ENCODE measurements at regions not wholly inside any gene's neighbourhood (a gene's known extent, or its start where the extent isn't known, plus 50 kb on each side); places are given as distances from the start of the nearest gene placed in this dataset.

DNA sequence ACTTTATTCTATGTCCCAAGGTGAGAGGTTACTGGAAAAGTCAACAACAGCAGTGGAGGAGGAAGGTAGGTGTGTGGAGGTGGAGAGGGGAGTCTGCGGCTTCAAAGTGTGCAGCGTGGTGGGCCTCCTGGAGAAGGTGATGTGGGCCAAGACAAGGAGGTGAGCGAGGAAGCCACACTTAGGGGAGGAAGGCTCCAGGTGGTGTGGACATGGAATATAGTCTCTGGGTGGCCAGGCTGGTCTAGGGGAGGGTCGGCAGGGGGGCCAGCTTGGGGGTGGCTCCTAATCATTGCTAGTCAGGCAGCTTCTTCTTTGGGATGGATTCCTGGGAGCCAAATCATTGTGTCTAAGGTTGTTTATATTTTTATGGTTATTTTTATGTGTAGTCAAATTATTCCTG is 111.5 kb upstream of the CDH4 start:
- DNase-seq (ENCODE audit: low spot score): no peak

- DNase-seq (ENCODE audit: low spot score): no peak
Measured at GRCh38 chr20:61146023-61146422, 106.0 kb upstream of the CDH4 start.

DNA sequence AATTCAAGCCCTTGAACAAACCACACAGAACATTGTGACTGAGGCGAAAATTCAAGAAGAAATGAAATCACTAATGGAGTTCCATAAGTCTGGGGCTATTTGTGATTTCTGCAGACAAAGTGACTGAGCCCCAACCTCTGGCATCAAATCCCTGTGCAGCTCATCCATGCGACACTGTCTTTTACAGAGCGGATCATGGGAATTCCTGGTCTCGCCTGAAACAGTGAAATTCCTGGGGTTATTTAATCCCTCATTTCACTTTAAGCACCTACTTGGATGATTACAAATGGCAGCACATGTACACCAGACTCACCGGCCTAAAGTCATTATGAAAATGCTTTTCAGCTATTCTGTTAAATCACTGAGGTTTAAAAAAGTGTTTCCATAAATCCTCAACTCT is 102.4 kb upstream of the CDH4 start:
- DNase-seq (ENCODE audit: low spot score): no peak

GRCh38 chr20:61157301-61157700 is 94.8 kb upstream of the CDH4 start:
- DNase-seq (ENCODE audit: low spot score): no peak

DNA sequence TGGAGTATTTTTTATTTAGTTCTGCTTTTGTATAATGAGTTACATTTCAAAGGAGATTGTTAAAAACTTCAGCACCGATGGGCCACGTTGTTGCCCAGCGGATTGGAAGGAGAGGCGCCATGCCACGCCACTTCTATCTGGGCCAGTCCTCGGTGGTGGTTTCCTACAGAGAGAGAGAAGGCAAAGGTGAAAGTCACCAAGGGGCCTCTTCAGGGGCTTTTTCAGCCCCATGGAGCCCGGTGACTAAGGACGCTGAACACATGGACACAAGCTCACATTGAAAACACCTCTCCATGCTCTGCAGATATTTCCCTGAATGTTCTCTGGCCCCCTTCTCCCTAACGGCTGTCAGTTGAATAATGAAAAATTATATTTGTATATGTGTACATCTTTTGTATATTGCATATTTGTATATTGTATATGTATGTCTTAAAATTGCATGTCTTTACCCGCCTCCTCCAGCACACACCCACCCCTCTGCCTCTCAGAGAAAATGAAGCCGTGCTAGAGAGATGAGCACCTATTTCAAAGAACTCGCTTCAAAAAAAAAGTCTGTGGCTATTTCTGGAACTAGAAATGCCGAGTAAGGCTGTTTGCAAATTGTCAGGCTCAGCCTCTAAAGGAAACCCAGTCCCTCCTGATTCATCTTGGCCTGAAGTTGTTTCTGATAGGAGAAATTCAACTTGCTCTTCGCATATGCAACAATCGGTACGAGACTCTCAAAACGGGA is 91.9 kb upstream of the CDH4 start:
- no peak for DNase-seq (ENCODE audit: low spot score)

DNA sequence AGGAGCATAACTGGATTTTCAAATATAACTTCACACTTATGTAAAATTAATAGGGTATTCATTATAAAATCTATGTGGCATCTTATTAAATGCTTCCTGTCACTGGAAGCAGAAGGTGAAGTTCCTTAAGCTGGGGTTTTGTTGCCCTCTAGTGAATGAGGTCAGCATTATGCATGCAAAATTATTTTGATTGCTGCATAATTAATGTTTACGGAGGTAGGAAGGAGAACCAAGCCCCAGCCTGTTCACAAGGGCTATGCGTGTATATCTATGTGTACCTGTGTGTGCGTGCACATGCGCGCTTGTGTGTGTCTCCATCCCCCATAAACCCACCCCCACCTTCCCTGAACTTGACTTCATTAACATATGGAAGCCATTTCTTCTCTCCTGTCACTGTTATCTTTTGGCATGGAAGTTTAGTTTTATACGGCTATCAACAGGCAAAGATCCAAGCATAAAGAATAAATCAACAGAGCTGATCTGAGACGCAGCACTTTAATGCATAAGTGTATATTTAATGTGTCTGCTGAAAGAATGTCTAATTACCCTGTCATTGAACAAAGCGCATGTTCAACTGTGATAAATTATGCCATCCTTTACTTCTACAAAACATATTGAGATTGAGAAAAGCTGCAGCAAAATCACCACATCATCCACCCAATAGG is 90.2 kb upstream of the CDH4 start:
- DNase-seq (ENCODE audit: low spot score): no peak

DNA sequence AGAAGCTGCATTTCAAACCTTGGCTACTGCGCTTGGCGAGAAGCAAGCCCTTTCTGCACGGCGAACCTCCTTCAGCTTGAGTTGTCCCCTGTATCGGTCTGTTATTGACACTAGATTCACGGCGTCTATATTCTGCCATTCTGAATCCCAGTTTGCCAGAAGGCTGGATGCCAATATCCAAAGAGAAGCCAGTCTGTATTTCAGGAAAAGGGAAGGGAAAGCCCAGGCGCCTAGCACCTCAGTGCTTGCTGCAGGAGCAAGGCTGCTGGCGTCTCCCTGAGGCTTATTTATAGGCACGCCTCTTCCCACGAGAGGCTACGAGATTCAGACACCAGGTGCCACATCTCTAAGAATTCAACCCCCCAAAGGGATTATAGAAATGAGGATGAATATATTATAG is 89.6 kb upstream of the CDH4 start:
- no peak for DNase-seq (ENCODE audit: low spot score)

GRCh38 chr20:61163031-61163430 is 89.0 kb upstream of the CDH4 start:
- no peak for DNase-seq (ENCODE audit: low spot score)

DNA sequence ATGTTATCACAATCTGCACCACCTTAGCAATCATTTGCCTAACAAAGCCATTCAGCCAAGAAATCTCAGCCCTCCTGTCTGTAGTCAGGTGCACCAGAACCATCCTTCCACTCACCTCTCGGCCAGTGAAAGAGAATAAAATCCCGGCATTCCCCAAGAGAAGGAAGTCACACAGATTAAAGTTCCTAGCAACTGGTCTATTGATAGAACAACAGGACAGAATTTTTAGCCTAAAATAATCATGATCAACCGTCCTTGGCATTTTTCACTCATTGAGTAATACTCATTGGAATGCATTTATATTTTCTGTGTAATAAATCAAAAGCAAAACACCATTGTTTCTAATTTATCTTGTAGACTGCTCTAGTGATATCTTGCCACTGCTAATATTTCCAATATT is 85.7 kb upstream of the CDH4 start:
- DNase-seq (ENCODE audit: low spot score): no peak

DNA sequence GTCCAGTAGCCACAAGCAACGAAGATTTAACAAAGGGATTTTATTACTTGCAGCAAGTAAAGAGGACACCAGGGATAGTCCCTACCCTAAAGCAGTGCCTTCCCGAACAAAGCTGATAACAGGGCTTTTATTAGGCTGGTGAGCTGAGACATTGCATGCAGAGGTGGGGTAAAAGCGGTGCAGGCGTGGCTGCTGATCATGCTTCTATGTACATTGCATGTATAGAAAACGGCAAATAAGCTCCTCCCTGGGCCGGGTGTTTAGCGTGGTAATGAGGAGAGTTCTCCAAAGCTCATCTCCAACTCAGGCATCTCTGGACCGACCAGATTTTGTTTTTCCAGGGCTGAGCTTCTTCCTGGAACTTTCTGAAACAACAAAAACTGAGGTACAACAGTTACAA is 83.5 kb upstream of the CDH4 start:
- DNase-seq (ENCODE audit: low spot score): no peak

GRCh38 chr20:61169874-61170273 is 82.2 kb upstream of the CDH4 start:
- no peak for DNase-seq (ENCODE audit: low spot score)

- DNase-seq (ENCODE audit: low spot score): no peak
Measured at GRCh38 chr20:61170496-61171320, 81.4 kb upstream of the CDH4 start.

DNA sequence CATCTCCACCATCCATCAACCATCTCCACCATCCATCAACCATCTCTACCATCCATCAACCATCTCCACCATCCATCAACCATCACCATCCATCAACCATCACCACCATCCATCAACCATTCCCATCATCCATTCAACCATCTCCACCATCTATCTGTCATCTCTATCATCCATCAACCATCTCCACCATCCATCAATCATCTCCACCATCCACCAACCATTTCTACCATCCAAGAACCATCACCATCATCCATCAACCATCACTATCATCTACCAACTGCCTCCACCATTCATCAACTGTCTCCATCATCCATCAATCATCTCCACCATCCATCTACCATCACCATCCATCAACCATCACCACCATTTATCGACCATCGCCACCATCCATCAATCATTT is 78.8 kb upstream of the CDH4 start:
- DNase-seq (ENCODE audit: low spot score): no peak

- no peak for DNase-seq (ENCODE audit: low spot score)
Measured at GRCh38 chr20:61173961-61174725, 77.9 kb upstream of the CDH4 start.

DNA sequence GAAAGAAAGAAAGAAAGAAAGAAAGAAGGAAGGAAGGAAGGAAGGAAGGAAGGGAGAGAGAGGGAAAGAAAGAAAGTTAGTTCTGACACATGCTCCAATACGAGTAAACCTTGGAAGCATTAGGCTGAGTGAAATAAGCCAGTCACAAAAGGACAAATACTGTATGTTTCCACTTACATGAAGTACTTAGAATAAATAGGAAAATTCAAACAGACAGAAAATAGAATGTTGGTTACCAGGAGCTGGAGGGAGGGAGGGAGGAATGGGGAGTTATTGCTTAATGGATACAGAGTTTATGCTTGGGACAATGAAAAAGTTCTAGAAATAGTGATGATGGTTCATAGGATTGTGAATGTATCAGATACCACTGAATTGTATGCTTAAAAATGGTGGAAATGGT is 75.2 kb upstream of the CDH4 start:
- DNase-seq (ENCODE audit: low spot score): no peak

DNA sequence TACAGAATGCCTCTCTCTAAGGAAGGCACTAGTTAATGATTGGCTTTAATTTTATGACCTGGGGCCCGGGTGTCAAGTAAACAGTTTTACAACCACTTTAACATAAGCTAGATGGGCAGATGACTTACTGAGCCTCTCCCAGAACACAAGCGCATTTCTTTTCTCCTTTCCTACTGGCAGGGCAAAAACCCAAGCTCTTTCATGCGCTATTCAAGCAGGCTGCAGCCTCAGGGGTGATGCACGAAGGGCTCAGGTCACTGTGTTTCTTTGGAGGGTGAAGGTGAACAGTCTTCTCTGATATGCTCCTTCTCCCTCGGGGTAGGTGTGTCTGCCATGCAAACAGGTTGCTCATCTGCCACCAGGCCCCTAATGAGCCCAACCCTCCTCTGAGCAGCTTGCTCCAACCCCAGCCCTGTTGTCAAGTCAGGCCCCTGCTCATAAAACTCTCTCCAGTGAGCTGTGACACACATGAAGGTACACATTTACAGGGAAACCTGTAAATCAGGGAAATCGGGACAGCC is 73.5 kb upstream of the CDH4 start:
- DNase-seq (ENCODE audit: low spot score): no peak

DNA sequence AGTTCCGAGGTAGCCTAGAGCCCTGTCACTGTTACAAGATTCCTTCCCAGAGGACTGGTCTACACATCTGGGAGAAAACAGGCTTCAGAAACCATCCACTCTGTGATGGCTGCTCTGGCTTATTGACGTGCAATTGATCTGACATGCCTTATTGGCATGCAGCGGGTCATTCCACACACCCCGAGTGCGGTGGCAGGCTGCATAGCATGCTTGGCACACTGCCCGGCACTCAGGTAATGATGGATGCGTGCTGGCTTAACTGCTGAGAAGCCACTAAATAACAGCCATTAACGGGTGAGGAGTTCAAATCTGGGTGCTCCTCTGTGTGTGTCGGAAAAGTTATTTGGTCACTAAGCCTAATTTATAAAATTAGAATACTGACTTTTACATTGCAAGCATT is 67.9 kb upstream of the CDH4 start:
- no peak for DNase-seq (ENCODE audit: low spot score)

GRCh38 chr20:61185181-61185580 is 66.9 kb upstream of the CDH4 start:
- no peak for DNase-seq (ENCODE audit: low spot score)

GRCh38 chr20:61185841-61186601 is 66.0 kb upstream of the CDH4 start:
- no peak for DNase-seq (ENCODE audit: low spot score)

DNA sequence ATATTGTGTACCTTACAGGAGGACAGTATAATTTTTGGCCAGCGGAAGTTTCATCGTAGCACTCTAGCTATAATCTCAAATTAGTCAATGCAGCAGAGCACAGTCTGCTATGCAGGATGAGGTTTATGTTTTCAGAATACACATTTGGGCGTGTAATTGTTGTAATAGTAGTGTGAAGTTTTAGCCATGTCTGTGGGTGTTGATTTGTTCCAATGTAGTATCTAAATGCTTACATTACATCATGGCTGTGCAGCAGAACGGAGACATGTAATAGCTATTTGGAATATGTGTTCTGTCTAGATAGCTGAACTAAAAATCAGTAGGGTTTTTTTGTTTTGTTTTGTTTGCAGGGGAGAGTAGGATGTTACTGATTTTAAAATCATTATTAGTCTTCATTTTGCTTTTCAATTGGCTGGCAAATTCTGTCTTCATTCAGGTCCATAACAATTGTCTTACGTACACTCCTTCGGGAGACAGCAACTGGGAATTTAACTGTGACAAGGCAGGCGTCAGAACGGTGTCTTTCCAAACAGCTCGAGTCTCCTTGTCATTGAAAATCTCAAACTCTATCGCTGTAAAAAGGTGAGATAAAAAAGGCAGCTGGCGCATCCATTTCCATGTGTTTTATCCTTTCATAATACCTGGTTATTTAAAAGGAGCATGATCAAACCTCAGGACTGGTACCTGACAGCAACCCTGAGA is 65.1 kb upstream of the CDH4 start:
- DNase-seq (ENCODE audit: low spot score): no peak

GRCh38 chr20:61189534-61189933 is 62.5 kb upstream of the CDH4 start:
- no peak for DNase-seq (ENCODE audit: low spot score)

Measured in ureter (tissue), 1 donor.